Skin of body (tissue), 1 donor: ENCODE measurements at regions not wholly inside any gene's neighbourhood (a gene's known extent, or its start where the extent isn't known, plus 50 kb on each side); places are given as distances from the start of the nearest gene placed in this dataset.

ENCODE experiments used
- DNase-seq: peaks from one replicate; lab custom pipeline; 2025; lab: John Stamatoyannopoulos, UW

DNA sequence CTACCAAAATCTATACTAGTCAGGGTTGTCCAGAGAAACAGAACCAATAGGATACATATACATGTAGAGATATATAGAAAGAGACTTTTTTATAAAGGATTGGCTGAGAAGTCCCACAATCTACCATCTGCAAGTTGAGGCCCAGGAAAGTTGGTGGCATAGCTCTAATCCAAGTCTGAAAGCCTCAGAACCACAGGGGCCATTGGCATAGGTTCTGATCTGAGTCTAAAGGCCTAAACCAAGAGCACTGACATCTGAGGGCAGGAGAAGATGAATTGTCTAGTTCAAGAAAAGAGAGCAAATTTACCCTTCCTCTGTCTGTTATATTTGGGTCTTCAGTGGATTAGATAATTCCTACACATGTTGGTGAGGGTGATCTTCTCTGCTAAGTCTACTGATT, 433.1 kb downstream of the ADAMTS20 start:
- DNase-seq = no peak

DNA sequence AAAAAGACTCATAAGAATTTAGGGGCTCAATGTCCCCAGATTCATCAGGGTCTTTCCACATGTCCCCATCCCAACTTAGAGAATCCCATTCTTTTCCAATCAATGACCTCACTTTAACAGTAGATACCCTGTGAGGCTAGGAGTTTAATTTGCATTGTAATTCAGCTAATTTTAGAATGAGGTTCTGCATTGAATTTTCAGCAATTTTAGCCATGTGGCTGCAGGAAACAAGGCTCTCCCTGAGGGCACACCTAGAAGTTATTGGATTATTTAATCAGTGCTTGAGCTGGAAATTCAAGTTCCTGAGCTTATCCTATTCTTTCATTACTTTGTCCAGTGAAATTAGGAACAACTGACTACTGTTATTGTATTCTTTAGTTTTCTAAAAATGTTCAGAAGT, 433.8 kb downstream of the ADAMTS20 start:
- DNase-seq = no peak

- no peak for DNase-seq
Measured at GRCh38 chr12:43117226-43117930, 434.6 kb downstream of the ADAMTS20 start.

GRCh38 chr12:43115441-43116160, 436.4 kb downstream of the ADAMTS20 start:
- DNase-seq = no peak

DNA sequence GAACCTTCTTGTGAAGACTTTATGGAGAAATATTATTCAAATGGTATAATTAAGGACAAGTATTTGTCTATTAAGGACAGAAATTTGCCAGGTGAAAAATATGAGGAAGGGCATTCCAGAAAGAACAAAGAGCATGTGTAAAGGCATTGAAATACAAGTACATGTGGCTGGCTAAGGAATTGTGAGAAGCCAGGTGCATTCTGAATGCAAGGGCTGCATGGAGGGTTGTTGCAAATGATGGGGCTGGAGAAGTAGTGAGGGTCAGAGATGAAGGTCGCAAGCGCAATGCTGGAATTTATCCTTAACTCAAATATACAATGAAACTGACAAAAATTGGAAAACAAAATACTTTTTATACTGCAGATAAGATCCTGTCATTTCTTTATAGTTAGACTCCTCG, 437.7 kb downstream of the ADAMTS20 start:
- DNase-seq = no peak

GRCh38 chr12:43113616-43114015, 438.4 kb downstream of the ADAMTS20 start:
- no peak for DNase-seq

DNA sequence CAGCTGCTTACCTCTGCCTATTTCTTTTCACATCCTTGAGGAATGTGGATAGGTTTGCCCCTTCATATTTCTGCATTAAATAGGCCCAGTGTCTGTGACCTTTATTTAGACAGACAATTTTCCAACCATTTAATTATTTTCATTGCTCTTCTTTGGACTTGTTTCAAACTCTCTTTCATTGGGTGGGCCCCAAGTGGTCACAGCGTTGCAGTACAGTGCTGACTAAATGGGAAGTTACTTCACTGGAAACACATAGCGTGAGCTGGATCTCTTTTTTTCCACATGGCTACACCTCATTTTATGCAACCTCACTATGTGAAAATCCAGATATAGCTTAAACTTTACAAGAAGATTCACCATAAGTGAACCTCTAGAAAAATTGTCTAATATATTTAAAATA, 438.9 kb downstream of the ADAMTS20 start:
- peak; percentile 75 for DNase-seq

- DNase-seq = peak; percentile 91
Measured at GRCh38 chr12:43112101-43112920, 439.7 kb downstream of the ADAMTS20 start.

- no peak for DNase-seq
Measured at GRCh38 chr12:43111608-43112007, 440.4 kb downstream of the ADAMTS20 start.

- DNase-seq = no peak
Measured at GRCh38 chr12:43109631-43110345, 442.2 kb downstream of the ADAMTS20 start.

- peak; percentile 70 for DNase-seq
Measured at GRCh38 chr12:43108656-43109055, 443.3 kb downstream of the ADAMTS20 start.

GRCh38 chr12:43107026-43107775, 444.8 kb downstream of the ADAMTS20 start:
- no peak for DNase-seq

DNA sequence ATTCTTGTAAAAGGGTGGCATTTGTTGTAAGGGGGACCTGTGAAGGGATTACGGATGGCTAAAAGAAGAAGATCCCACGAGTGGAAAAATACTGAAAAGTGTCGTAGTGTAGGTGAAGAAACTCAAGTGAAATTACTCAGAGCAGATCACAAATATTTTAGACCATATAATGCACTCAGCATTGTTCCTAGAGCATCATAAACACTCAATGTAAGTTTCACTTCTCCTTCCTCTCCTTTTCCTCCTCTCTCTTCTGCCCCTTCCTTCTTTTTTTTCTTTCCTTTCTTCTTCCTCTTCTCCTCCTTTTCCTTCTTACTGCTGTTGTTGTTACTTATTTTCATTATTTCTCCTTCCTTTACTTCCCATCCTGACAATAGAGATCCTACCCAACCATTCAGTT, 445.6 kb downstream of the ADAMTS20 start:
- DNase-seq = no peak

- no peak for DNase-seq
Measured at GRCh38 chr12:43105426-43105981, 446.5 kb downstream of the ADAMTS20 start.

DNA sequence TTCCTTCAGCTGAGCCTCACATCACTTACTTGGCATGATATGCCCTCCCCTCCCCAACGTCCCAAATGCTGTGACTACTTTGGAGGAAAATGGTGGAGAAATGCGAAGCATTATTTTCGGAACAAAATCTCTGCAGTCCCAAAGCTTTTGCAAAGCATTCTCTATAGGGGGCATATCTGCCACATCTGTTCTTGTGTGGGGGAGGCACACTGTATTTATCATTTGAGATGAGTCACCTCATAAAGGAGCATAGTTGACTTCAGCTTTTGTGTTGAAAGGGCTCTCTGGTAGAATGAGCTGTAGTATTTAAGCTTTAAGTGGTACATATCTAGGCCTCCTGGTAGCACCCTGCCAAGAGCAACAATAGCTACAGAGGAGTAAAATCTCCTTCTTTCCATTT, 447.5 kb downstream of the ADAMTS20 start:
- DNase-seq = no peak

GRCh38 chr12:43103866-43104265, 448.1 kb downstream of the ADAMTS20 start:
- no peak for DNase-seq

DNA sequence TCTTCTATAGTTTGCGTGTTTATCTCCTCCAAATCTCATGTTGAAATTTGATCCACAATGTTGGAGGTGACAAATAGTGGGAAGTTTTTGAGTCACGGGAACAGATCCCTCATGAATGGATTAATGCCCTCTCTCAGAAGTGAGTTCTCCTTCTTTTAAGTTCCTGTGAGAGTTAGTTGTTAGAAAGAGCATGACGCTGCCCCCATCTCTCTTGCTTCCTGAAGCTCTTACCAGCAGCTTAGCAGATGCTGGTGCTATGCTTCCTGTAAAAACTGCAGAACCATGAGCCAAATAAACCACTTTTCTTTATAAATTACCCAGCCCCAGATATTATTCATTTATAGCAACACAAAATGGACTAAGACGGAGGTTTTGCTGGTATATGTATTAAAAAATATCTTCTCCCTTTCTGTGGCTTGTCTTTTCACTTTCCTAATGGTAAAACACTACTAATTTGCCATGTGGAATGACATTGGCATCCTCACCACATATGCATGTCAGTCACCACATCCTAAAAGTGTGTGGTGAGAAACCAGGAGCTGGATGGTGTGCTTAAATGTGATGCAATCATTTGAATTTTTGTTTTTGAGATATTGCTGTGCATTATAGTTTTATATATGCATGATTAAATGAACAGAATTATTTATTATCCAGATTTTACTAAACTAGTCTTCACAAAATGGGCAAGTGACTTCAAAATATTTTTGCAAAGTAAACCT, 449.3 kb downstream of the ADAMTS20 start:
- no peak for DNase-seq

- DNase-seq = no peak
Measured at GRCh38 chr12:43100231-43100630, 451.8 kb downstream of the ADAMTS20 start.

- no peak for DNase-seq
Measured at GRCh38 chr12:43099691-43100163, 452.3 kb downstream of the ADAMTS20 start.
